AG04449 (cell line): ENCODE measurements at regions not wholly inside any gene's neighbourhood (a gene's known extent, or its start where the extent isn't known, plus 50 kb on each side); places are given as distances from the start of the nearest gene placed in this dataset.

ENCODE experiments used
- CTCF ChIA-PET: fragments of 350-600 bp; formaldehyde crosslinking; extraction: SDS; loops from one replicate; lab custom pipeline; 2021; ENCODE audit warnings: antibody characterized with exemption; lab: Yijun Ruan, JAX
- POLR2A ChIA-PET: fragments of 400-600, 350-600 bp; formaldehyde crosslinking; extraction: SDS; loops from one replicate; lab custom pipeline; 2020; ENCODE audit warnings: antibody characterized with exemption, inconsistent platforms; lab: Yijun Ruan, JAX
- DNase-seq: peaks from one replicate; pipeline ENCODE4 v3.0.0-alpha.2; 2010; ENCODE audit warnings: low read depth, low spot score
- H3K4me3 ChIP-seq: 2 replicates; pipeline ENCODE4 v1.5.1; 2011; ENCODE audit warnings: low read depth, mild to moderate bottlenecking, control low read depth, low read length
- TF ChIP-seq, protein P1 (sequence below): IDR thresholded peaks from one replicate; pipeline ENCODE4 v1.5.1; 2011; ENCODE audit warnings: mild to moderate bottlenecking, moderate library complexity, low read length, control low read depth, inconsistent platforms; ENCODE audit not compliant: insufficient read depth; ENCODE audit errors: missing control alignments

DNA sequence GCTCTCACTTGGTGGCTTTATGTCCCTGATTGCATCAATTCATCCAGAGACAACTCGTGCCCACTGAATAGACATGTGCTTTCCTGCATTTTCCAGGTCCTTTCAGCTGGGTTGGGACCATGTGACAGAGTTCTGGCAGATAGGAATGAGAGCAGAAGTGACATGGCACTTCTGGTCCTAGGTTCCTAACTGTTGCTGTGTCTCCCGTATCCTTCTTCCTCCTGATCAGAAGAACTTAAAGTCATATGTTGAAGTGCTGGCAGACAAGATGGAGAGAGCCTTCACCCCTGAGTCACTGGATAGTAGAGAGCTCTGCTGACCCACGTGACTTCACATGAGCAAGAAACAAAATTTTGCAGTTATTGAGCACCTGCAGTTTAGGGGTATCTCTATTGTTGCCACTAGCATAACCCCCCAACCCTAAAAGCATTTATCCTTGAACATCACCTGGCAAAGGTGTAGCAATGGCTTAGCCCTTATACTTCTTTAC, 80.0 kb downstream of the NREP start:
- TF ChIP-seq, protein P1, sequence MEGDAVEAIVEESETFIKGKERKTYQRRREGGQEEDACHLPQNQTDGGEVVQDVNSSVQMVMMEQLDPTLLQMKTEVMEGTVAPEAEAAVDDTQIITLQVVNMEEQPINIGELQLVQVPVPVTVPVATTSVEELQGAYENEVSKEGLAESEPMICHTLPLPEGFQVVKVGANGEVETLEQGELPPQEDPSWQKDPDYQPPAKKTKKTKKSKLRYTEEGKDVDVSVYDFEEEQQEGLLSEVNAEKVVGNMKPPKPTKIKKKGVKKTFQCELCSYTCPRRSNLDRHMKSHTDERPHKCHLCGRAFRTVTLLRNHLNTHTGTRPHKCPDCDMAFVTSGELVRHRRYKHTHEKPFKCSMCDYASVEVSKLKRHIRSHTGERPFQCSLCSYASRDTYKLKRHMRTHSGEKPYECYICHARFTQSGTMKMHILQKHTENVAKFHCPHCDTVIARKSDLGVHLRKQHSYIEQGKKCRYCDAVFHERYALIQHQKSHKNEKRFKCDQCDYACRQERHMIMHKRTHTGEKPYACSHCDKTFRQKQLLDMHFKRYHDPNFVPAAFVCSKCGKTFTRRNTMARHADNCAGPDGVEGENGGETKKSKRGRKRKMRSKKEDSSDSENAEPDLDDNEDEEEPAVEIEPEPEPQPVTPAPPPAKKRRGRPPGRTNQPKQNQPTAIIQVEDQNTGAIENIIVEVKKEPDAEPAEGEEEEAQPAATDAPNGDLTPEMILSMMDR: no peak
- H3K4me3 ChIP-seq: no peak overlapping the region
- CTCF ChIA-PET: no interaction called here
- POLR2A ChIA-PET: no interaction called here
- DNase-seq: no peak

DNA sequence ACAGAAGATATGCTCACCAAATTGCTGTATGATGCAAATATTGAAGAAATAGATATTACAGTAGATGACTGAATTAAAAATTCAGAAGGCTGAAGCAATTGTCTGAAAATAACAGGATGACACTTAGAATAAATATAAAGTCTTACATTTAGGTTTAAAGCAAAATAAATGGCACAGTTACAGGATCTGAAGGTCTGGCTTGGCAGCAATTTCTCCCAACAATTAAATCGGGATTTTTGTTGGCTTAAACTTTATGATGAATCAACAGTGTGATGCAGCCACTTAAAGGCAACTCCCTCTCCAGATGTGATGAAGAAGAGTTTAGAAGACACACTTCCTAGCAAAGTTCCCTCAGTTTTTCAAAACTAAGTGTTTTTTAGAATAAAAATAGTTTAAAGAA, 80.5 kb downstream of the NREP start:
- POLR2A ChIA-PET: no interaction called here

DNA sequence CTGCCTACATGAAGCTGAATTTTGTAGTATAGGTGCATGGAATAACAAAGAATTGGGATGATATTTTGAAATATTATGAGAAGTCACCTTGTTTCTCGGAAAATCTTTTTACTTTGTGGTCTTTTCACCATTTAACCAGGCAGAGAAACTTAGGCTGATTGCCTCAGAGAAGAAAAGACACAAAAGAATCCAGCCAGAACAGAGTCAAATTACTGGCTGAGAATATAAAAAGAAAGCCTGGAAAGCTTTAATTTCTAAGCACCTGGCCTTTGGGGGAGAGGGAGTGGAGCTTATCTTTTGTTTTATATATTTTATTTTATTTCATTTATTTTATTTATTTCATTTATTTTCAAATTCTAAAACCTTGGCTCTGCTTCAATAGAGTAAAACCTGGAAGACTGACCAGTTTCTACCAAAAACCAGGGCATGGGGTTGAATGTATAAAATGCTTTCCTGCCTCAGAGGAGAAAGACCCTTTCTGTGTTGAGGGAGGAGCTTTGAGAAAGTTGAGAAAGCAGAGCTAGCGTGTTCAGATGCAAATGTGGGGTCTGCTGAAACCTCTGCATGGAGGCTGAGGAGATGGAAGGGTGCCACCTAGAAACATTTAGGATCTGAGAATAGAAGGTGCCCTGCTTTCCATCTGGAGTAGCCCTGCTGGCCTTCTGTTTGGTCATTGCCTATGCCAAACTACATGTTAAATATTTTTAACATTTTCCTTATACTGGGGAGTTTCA, 81.6 kb downstream of the NREP start:
- TF ChIP-seq, protein P1: no peak
- CTCF ChIA-PET: interaction anchor here (0.9 kb wide), 1 partner anchor 123 kb away, joined by 3 read pairs; no protein-coding TSS in a partner anchor
- no peak overlapping the region for H3K4me3 ChIP-seq
- POLR2A ChIA-PET: no interaction called here
- no peak for DNase-seq

More for the DNA sequence above, 80.5 kb downstream of the NREP start:
- no peak overlapping the region for H3K4me3 ChIP-seq
- no peak for DNase-seq
- TF ChIP-seq, protein P1: no peak
- CTCF ChIA-PET: no interaction called here

DNA sequence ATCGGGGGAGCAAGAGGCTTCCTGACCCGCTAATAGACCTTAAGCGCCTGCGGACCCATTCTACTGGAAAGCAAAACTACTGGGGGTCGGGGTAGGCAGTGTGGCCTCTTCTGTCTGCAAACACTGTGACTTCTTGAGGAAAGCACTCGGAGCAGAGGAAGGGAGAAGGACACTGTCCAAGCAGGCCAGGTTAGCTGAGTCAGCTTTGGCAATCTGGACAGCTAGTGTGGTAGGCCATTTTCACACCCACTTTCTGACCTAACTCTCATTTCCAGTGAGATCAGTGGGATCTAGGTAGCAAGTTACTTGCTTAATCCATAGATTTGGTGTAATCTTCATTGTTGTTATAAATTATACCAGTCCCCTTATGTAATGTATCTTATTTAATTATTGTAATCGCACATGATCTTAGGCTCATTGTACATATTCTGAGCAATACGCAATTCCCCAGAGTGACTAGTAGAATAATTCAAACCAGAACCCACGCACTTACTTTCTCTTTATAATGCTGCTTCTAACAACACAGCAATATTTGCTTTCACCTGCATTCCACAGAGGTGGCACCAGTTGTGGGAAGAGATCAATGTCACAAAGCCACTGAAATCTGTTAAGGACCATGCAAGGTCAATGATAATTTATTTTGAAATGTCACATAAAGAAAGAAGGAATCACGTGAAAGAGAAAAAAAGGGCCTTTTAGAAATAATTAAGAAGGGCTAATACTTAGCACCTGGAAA, 82.9 kb downstream of the NREP start:
- no peak overlapping the region for H3K4me3 ChIP-seq
- TF ChIP-seq, protein P1: no peak
- POLR2A ChIA-PET: no interaction called here
- no peak for DNase-seq
- CTCF ChIA-PET: no interaction called here

DNA sequence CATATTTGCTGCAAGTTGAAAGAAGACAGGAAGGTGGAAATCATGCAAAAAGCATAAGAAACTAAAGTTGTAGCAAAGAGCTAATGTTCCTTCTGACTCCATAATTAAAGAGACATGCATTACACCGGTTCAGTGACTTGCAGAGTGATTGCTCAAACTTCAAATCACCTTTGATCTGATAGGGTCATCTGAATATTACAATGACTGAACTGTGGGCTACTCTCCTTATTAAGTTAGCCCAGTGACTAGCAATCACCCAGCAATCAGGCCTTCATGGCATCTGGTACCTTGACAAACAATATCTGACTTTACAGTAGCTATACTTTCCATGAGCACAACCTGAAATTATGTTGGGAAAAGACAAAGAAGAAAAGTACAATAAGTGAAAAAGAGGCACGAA, 84.9 kb downstream of the NREP start:
- ChIA-PET POLR2A (no interaction called here), CTCF (interaction anchor here (1.2 kb wide), 1 partner anchor 140 kb away, joined by 3 read pairs; no protein-coding TSS in a partner anchor)
- H3K4me3 ChIP-seq: no peak overlapping the region
- TF ChIP-seq, protein P1: no peak
- DNase-seq: no peak
